ENCODE measurements at regions not wholly inside any gene's neighbourhood (a gene's known extent, or its start where the extent isn't known, plus 50 kb on each side); places are given as distances from the start of the nearest gene placed in this dataset.

GRCh38 chr1:178574345-178574744, 61.4 kb downstream of the TEX35 start (continued):
- no peak for TF ChIP-seq ZNF462 (CRISPR knock-in tag; IDR thresholded peaks at IDR 0.05)
- TF ChIP-seq REST (IDR thresholded peaks at IDR 0.05; ENCODE audit: unreplicated experiment) = no peak
- no peak for TF ChIP-seq STAT1 (IDR thresholded peaks at IDR 0.05; ENCODE audit: unreplicated experiment)
- TF ChIP-seq JUNB (IDR thresholded peaks at IDR 0.05; ENCODE audit: unreplicated experiment) = no peak
- no peak for TF ChIP-seq NANOG (IDR thresholded peaks at IDR 0.05; ENCODE audit: borderline replicate concordance)
- TF ChIP-seq ETS1 (IDR thresholded peaks at IDR 0.05) = no peak
